ENCODE measurements at regions not wholly inside any gene's neighbourhood (a gene's known extent, or its start where the extent isn't known, plus 50 kb on each side); places are given as distances from the start of the nearest gene placed in this dataset.

GRCh38 chr6:126685182-126685581 is 345.3 kb downstream of the CENPW start:
- no peak overlapping the region for H3K14ac ChIP-seq (ENCODE audit: insufficient read depth, low read length)
- H4K91ac ChIP-seq (ENCODE audit: insufficient read length, low read depth, low read length), result no peak overlapping the region
- no peak overlapping the region for H2BK12ac ChIP-seq (ENCODE audit: insufficient read length, low read depth, low read length)
- Mint-ChIP-seq H3K27ac (no peak overlapping the region), H3K4me3 (no peak overlapping the region), H3K9me3 (peaks cover 4 to 5% of the 10 kb centered on the region in 2 experiments; a peak in 2 of 5 replicates), H3K36me3 (ENCODE audit: insufficient read depth in 1 of 3, low read depth in 3 of 3) (no peaks in the 10 kb centered on the region), H3K4me1 (no peaks in the 10 kb centered on the region), H3K27me3 (ENCODE audit: low read depth) (no peaks in the 10 kb centered on the region)
- H3K4ac ChIP-seq (ENCODE audit: low read depth, low read length), result no peak overlapping the region
- H3K27ac ChIP-seq (ENCODE audit: insufficient read length, low read depth, low read length), result no peak overlapping the region
- no peak overlapping the region for H3T11ph ChIP-seq (ENCODE audit: low read length)
- H3K56ac ChIP-seq (ENCODE audit: insufficient read length, low read depth, low read length), result no peak overlapping the region
- no peak overlapping the region for H3K4me2 ChIP-seq (ENCODE audit: insufficient read depth, insufficient read length, low read length)
- H4K20me1 ChIP-seq (ENCODE audit: control insufficient read depth, insufficient read depth, insufficient read length), result no peaks in the 10 kb centered on the region
- no peak overlapping the region for H4K8ac ChIP-seq (replicated peaks; ENCODE audit: insufficient read length, low read depth, low read length)
- no peaks in the 10 kb centered on the region for H3K27me3 ChIP-seq (ENCODE audit: insufficient read depth, low read length)
- H3K4me1 ChIP-seq (ENCODE audit: insufficient read depth, low read length), result no peaks in the 10 kb centered on the region
- no peak overlapping the region for H3K18ac ChIP-seq (ENCODE audit: insufficient read length, low read depth, low read length)
- no peak overlapping the region for H2BK5ac ChIP-seq (ENCODE audit: insufficient read length, low read length)
- no CpG with 5 or more reads among the region's 1 CpG for WGBS (ENCODE audit: extremely low coverage, insufficient read length, low lambda C conversion rate)
- H3K9ac ChIP-seq (ENCODE audit: extremely low read depth, insufficient read length, low read length), result no peak overlapping the region
- no peak overlapping the region for H2AK5ac ChIP-seq (ENCODE audit: insufficient read length, low read length)
- no peak overlapping the region for H2BK120ac ChIP-seq (ENCODE audit: low read depth, low read length, poor library complexity, severe bottlenecking)
- no peaks in the 10 kb centered on the region for H3K23me2 ChIP-seq (ENCODE audit: insufficient read length, low read depth, low read length, poor library complexity, severe bottlenecking)
- H3K9me3 ChIP-seq (ENCODE audit: control insufficient read depth, low read depth, low read length), result no peaks in the 10 kb centered on the region
- H2BK20ac ChIP-seq (ENCODE audit: low read depth, low read length, poor library complexity, severe bottlenecking), result no peak overlapping the region
- no peak overlapping the region for H4K5ac ChIP-seq (ENCODE audit: insufficient read length, low read depth, low read length)
- no peak overlapping the region for H2AFZ ChIP-seq (ENCODE audit: low read length)
- H2BK15ac ChIP-seq (ENCODE audit: low read depth, low read length), result no peak overlapping the region
- DNase-seq, result no peak
- TF ChIP-seq, protein P1, sequence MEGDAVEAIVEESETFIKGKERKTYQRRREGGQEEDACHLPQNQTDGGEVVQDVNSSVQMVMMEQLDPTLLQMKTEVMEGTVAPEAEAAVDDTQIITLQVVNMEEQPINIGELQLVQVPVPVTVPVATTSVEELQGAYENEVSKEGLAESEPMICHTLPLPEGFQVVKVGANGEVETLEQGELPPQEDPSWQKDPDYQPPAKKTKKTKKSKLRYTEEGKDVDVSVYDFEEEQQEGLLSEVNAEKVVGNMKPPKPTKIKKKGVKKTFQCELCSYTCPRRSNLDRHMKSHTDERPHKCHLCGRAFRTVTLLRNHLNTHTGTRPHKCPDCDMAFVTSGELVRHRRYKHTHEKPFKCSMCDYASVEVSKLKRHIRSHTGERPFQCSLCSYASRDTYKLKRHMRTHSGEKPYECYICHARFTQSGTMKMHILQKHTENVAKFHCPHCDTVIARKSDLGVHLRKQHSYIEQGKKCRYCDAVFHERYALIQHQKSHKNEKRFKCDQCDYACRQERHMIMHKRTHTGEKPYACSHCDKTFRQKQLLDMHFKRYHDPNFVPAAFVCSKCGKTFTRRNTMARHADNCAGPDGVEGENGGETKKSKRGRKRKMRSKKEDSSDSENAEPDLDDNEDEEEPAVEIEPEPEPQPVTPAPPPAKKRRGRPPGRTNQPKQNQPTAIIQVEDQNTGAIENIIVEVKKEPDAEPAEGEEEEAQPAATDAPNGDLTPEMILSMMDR (conservative IDR thresholded peaks at IDR 0.05), result no peak
- no peaks in the 10 kb centered on the region for H3K79me2 ChIP-seq (ENCODE audit: insufficient read depth, low read length)
- no peaks in the 10 kb centered on the region for H3K79me1 ChIP-seq (ENCODE audit: insufficient read depth, low read depth, low read length, poor library complexity, severe bottlenecking)
- H3K23ac ChIP-seq (ENCODE audit: insufficient read length, low read depth, low read length), result no peak overlapping the region

Data from H9 (cell line).